GM12864 (cell line): ENCODE measurements at regions not wholly inside any gene's neighbourhood (a gene's known extent, or its start where the extent isn't known, plus 50 kb on each side); places are given as distances from the start of the nearest gene placed in this dataset.

Source experiments
- DNase-seq: peaks from one replicate; pipeline ENCODE4 v3.0.0-alpha.2; 2011; ENCODE audit warnings: low read depth
- H3K4me3 ChIP-seq: 2 replicates; pipeline ENCODE4 v1.5.1; 2011; ENCODE audit warnings: mild to moderate bottlenecking, low read depth, low read length, control low read depth
- TF ChIP-seq, protein P1 (sequence below): IDR thresholded peaks from 2 replicates; pipeline ENCODE4 v1.5.1; 2011; ENCODE audit warnings: low read depth, mild to moderate bottlenecking, moderate library complexity, low read length, control low read depth, inconsistent platforms; ENCODE audit errors: missing control alignments

DNA sequence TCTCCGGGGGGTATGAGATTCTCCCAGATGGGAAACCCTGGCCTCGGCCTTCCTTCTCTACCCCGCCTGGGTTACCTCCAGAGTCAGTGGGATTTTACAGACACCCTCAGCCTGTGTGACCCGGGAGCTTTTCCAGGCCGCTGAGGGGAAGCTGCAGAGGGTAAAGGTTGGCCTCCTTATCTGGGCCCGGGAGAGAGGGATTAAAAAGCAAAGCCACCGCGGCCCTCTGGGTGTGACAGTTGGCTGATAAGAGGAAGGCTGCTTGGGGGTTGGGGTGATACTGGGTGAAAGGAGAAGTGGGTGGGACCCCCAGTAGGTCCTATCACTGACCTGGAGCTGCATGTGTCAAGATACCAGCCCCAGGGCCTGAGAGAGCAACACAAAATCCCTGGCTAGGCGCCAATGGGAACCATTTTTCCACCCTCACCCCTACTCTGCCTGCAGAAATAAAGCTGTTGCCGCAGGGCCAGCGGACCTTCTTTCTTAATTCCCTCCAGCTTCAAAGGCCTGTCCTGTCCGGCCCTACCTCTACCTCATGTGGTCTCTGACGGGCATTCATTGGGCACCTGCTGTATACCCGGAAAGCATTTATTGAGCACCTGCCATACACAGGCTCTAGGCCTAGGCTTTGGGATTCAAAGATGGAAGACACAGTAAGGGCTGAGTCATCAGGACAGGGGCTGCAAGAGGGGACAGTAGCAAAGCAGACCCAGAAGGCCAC is 77.6 kb upstream of the GSE1 start:
- TF ChIP-seq, protein P1, sequence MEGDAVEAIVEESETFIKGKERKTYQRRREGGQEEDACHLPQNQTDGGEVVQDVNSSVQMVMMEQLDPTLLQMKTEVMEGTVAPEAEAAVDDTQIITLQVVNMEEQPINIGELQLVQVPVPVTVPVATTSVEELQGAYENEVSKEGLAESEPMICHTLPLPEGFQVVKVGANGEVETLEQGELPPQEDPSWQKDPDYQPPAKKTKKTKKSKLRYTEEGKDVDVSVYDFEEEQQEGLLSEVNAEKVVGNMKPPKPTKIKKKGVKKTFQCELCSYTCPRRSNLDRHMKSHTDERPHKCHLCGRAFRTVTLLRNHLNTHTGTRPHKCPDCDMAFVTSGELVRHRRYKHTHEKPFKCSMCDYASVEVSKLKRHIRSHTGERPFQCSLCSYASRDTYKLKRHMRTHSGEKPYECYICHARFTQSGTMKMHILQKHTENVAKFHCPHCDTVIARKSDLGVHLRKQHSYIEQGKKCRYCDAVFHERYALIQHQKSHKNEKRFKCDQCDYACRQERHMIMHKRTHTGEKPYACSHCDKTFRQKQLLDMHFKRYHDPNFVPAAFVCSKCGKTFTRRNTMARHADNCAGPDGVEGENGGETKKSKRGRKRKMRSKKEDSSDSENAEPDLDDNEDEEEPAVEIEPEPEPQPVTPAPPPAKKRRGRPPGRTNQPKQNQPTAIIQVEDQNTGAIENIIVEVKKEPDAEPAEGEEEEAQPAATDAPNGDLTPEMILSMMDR = no peak
- DNase-seq = no peak
- H3K4me3 ChIP-seq = no peak overlapping the region

DNA sequence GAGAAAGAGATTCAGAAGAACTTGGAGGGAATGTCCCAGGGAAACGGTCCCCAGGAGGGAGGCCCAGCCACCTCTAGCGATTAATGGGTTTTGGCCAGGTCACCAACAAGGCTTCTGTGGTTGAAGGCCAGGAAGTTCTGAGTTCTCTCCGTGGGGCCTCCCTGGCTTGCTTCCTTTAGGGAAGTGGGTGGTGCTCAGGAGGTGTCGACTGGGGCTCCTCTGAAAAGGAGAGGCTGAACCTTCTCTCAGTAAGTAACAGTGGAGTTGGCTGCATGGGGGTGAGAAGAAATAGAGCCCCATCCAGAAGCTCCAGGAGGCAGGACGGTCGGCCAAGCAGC is 77.1 kb upstream of the GSE1 start:
- DNase-seq = no peak
- H3K4me3 ChIP-seq = no peak overlapping the region

DNA sequence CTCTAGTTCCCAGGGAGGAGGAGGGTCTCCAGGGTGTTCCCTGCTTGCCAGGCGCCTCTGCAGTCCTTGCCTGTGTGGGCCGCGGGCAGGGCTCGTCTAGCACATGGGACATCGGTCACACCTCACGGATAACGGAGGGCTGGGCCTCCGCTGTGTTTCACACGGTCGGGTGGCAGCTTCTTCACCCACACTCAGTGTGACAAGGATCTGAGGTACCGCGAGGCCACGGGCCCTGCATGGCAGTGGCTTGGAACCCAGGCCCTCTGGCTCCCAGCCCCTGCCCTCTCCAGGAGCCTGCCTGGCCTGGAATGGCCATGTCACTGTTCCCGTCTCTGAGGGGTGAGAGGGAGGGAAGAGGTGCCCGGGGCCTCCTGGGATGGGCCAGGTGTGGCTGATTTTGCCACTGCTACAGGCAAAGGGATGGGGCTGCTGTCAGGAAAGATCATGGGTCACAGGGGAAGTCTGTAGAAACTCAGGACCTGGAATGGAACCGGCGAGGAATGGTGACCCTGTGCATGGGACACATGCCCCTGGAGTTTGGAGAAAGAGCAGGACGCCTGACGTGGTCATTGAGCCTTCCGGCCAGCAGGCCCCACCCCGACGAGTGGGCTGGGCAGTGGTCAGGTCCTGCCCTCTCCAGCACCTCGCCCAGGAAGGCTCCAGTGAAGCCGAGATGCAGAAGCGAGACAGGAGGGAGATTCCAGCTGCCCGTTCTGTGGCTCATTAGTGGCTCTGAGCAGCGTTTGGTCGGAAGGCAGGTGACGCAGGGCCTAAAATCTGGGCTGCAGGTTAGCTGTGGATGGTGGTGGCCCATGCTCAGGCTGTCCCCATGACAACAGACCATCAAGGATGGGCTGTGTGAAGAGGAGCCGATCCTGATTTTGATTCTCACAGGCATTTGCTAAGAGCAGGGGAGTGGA is 76.5 kb upstream of the GSE1 start:
- no peak overlapping the region for H3K4me3 ChIP-seq
- TF ChIP-seq, protein P1 = no peak
- DNase-seq = no peak

More for the DNA sequence above, 77.1 kb upstream of the GSE1 start:
- TF ChIP-seq, protein P1 = no peak

DNA sequence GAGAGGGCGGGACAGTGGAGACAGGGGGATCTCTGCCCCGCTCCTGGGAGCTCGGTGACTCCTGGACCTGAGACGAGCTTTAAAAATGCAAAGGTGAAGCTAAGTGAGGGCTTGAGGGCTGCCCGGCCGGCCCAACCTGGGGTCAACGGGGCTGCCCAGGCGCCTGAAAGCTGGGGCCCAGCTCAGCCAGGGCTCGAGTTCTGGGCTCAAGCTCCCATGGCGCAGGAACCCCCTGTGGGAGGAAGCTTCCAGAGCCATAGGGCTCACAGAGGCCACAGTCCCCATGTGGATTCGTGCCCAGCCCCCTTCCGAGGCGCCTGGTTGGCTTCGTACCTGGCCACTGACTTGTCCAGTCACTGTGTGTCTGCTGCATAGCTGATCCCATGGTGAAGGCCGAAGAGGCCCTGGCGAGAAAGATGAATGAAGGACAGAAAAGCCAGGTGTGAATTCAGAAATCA is 75.8 kb upstream of the GSE1 start:
- no peak for DNase-seq
- TF ChIP-seq, protein P1 = no peak
- H3K4me3 ChIP-seq = no peak overlapping the region

DNA sequence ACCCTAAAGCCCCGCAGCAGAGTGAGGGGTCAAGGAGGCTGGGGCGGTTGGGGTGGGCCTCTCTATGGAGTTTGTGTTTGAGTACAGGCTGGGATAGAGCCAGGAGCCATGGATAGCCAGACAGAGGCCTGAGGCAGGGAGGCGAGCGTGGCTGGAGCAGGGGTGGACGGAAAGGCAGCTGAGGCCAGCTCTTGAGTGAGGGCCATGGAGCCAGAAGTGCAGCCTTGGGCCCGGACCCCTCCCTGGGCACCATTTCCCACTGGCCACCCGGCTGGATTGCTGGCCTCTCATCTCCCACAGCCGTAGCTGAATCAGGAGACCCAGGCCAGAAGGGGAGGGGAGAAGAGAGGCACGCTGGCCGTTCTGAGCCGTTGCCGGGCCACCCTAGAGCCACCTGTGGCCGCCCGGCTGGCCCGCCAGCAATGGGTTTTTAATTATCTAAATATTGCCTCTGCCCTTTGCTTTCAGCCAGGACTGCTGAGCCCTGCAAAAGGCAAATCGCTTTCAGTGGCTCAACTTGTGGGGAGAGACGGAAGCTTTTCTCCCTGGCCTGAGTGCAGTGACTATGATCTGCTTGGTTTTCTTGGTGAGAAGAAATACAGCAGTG is 75.2 kb upstream of the GSE1 start:
- DNase-seq = no peak
- H3K4me3 ChIP-seq = no peak overlapping the region
- TF ChIP-seq, protein P1 = no peak

DNA sequence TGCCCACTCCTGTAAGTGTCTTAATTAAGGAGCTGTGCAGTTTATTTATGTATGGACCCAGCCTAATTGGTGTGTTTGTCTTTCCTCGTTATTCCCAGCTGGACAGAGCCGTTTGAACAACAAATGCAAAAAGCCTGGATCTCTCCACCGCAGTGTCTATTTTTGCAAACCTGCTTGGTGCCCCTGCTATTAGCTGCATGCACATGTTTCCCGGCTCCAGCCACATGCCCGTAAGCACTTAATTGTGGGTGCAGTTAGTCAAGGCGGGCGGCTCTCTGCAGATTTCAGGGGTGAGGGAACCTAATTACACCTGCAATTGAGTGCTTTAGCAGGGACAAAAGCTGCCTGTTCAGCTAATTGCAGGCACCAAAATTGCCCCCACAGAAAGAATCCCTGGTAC is 74.0 kb upstream of the GSE1 start:
- no peak for DNase-seq
- TF ChIP-seq, protein P1 = no peak
- no peak overlapping the region for H3K4me3 ChIP-seq
